ENCODE measurements at regions not wholly inside any gene's neighbourhood (a gene's known extent, or its start where the extent isn't known, plus 50 kb on each side); places are given as distances from the start of the nearest gene placed in this dataset.

DNA sequence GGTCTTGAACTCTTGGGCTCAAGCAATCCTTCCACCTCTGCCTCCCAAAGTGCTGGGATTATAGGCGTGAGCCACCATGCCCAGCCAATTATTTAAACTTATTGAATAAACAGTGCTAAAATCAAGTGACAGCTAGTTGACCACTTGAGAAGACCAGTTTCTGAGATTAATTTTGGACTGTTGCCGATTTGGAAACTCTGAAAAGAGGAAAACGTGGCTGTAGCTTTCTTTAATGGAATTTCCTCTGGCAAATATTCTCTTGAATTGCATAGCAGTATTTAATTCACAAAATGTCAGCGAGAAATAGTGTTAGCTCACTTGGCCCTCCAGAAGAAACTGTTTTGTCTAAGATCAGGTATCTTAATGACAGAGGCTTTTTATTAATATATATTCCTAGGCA lies 754.5 kb downstream of the HDGFL1 start (continued):
- TF ChIP-seq, protein P1, sequence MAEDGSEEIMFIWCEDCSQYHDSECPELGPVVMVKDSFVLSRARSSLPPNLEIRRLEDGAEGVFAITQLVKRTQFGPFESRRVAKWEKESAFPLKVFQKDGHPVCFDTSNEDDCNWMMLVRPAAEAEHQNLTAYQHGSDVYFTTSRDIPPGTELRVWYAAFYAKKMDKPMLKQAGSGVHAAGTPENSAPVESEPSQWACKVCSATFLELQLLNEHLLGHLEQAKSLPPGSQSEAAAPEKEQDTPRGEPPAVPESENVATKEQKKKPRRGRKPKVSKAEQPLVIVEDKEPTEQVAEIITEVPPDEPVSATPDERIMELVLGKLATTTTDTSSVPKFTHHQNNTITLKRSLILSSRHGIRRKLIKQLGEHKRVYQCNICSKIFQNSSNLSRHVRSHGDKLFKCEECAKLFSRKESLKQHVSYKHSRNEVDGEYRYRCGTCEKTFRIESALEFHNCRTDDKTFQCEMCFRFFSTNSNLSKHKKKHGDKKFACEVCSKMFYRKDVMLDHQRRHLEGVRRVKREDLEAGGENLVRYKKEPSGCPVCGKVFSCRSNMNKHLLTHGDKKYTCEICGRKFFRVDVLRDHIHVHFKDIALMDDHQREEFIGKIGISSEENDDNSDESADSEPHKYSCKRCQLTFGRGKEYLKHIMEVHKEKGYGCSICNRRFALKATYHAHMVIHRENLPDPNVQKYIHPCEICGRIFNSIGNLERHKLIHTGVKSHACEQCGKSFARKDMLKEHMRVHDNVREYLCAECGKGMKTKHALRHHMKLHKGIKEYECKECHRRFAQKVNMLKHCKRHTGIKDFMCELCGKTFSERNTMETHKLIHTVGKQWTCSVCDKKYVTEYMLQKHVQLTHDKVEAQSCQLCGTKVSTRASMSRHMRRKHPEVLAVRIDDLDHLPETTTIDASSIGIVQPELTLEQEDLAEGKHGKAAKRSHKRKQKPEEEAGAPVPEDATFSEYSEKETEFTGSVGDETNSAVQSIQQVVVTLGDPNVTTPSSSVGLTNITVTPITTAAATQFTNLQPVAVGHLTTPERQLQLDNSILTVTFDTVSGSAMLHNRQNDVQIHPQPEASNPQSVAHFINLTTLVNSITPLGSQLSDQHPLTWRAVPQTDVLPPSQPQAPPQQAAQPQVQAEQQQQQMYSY (CRISPR knock-in tag; IDR thresholded peaks at IDR 0.05) = no peak
- TF ChIP-seq, protein P2, sequence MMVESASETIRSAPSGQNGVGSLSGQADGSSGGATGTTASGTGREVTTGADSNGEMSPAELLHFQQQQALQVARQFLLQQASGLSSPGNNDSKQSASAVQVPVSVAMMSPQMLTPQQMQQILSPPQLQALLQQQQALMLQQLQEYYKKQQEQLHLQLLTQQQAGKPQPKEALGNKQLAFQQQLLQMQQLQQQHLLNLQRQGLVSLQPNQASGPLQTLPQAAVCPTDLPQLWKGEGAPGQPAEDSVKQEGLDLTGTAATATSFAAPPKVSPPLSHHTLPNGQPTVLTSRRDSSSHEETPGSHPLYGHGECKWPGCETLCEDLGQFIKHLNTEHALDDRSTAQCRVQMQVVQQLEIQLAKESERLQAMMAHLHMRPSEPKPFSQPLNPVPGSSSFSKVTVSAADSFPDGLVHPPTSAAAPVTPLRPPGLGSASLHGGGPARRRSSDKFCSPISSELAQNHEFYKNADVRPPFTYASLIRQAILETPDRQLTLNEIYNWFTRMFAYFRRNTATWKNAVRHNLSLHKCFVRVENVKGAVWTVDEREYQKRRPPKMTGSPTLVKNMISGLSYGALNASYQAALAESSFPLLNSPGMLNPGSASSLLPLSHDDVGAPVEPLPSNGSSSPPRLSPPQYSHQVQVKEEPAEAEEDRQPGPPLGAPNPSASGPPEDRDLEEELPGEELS (CRISPR knock-in tag; IDR thresholded peaks at IDR 0.05) = no peak
- TF ChIP-seq CBFB (CRISPR knock-in tag; IDR thresholded peaks at IDR 0.05; ENCODE audit: low read depth) = no peak
- TF ChIP-seq, protein P3, sequence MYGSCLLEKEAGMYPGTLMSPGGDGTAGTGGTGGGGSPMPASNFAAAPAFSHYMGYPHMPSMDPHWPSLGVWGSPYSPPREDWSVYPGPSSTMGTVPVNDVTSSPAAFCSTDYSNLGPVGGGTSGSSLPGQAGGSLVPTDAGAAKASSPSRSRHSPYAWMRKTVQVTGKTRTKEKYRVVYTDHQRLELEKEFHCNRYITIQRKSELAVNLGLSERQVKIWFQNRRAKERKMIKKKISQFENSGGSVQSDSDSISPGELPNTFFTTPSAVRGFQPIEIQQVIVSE (CRISPR knock-in tag; IDR thresholded peaks at IDR 0.05; ENCODE audit: borderline replicate concordance) = no peak
- TF ChIP-seq, protein P4, sequence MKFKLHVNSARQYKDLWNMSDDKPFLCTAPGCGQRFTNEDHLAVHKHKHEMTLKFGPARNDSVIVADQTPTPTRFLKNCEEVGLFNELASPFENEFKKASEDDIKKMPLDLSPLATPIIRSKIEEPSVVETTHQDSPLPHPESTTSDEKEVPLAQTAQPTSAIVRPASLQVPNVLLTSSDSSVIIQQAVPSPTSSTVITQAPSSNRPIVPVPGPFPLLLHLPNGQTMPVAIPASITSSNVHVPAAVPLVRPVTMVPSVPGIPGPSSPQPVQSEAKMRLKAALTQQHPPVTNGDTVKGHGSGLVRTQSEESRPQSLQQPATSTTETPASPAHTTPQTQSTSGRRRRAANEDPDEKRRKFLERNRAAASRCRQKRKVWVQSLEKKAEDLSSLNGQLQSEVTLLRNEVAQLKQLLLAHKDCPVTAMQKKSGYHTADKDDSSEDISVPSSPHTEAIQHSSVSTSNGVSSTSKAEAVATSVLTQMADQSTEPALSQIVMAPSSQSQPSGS (CRISPR knock-in tag; IDR thresholded peaks at IDR 0.05; ENCODE audit: borderline replicate concordance, low read depth) = no peak
- TF ChIP-seq, protein P5, sequence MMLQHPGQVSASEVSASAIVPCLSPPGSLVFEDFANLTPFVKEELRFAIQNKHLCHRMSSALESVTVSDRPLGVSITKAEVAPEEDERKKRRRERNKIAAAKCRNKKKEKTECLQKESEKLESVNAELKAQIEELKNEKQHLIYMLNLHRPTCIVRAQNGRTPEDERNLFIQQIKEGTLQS (CRISPR knock-in tag; conservative IDR thresholded peaks at IDR 0.05) = no peak

DNA sequence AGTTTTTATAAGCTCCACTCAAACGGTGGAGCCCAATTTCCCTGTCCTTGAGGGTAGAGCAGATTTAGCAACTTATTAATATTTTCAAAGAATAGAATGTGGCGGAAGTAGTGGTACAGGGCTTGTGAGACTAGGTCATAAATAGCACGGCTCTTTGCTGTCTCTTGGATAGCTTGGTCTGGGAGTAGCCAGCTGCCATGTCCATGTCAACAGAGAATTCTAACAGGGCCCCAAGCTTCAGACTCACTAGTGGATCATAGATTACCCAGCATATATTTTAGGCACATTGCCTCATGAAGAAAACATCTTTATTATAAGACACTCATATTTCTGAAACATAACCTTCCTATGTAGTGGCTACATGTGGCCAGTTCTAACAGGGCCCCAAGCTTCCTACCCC lies 755.7 kb downstream of the HDGFL1 start:
- Mint-ChIP-seq H3K27ac (no peak overlapping the region), H3K4me1 (no peaks in the 10 kb centered on the region), H3K4me3 (no peak overlapping the region), H3K9me3 (peaks cover 8% of the 10 kb centered on the region), H3K27me3 (ENCODE audit: low read depth) (no peaks in the 10 kb centered on the region), H3K36me3 (no peaks in the 10 kb centered on the region)
- CTCF ChIA-PET = no interaction called here
- DNase-seq (ENCODE audit: low spot score) (no peak), ATAC-seq (no peak)
- TF ChIP-seq ZNF416 (CRISPR knock-in tag; IDR thresholded peaks at IDR 0.05) (no peak), ZNF671 (CRISPR knock-in tag; IDR thresholded peaks at IDR 0.05) (no peak), ZNF138 (CRISPR knock-in tag; conservative IDR thresholded peaks at IDR 0.05) (no peak), ZNF219 (CRISPR knock-in tag; IDR thresholded peaks at IDR 0.05; ENCODE audit: borderline replicate concordance) (no peak), GTF2I (CRISPR knock-in tag; conservative IDR thresholded peaks at IDR 0.05) (no peak), CBFB (CRISPR knock-in tag; IDR thresholded peaks at IDR 0.05; ENCODE audit: low read depth) (no peak)
- POLR2A ChIA-PET = no interaction called here

DNA sequence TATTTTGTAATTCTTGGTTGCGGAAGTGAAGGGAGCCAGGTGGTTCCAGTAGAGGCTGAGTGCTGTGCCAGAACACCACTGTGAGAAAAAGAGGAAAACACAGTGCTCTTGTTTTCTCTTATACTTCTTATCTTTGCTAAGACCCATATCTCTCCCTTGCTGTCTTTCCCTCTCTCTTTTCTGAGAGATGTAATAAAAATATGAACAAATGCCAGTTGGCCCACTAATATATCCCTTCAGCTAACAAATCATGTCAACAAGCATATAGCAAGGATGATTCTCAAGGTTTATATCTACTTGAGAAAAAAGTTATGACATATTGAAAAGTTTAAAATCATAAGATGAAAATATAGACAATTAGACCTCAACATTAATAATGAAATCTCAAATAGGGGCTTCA lies 758.3 kb downstream of the HDGFL1 start:
- Mint-ChIP-seq H3K4me3 (no peak overlapping the region), H3K9me3 (peaks cover 8% of the 10 kb centered on the region), H3K36me3 (no peaks in the 10 kb centered on the region), H3K4me1 (no peaks in the 10 kb centered on the region), H3K27me3 (ENCODE audit: low read depth) (no peaks in the 10 kb centered on the region), H3K27ac (no peak overlapping the region)
- ATAC-seq (no peak), DNase-seq (ENCODE audit: low spot score) (no peak)
- POLR2A ChIA-PET = no interaction called here
- CTCF ChIA-PET = no interaction called here
- TF ChIP-seq NR3C1 (CRISPR knock-in tag; conservative IDR thresholded peaks at IDR 0.05; ENCODE audit: low read depth) (no peak), ZNF138 (CRISPR knock-in tag; conservative IDR thresholded peaks at IDR 0.05) (no peak), ZNF232 (CRISPR knock-in tag; IDR thresholded peaks at IDR 0.05) (no peak), JAZF1 (CRISPR knock-in tag; IDR thresholded peaks at IDR 0.05) (no peak), MYBL2 (CRISPR knock-in tag; IDR thresholded peaks at IDR 0.05) (no peak), ZBTB21 (CRISPR knock-in tag; IDR thresholded peaks at IDR 0.05; ENCODE audit: borderline replicate concordance) (no peak), CREB1 (CRISPR knock-in tag; IDR thresholded peaks at IDR 0.05) (no peak), ZNF263 (CRISPR knock-in tag; IDR thresholded peaks at IDR 0.05; ENCODE audit: low read depth) (no peak), HMGA2 (CRISPR knock-in tag; IDR thresholded peaks at IDR 0.05) (no peak), GRHL2 (CRISPR knock-in tag; IDR thresholded peaks at IDR 0.05; ENCODE audit: insufficient replicate concordance, severe bottlenecking) (no peak)
- TF ChIP-seq, protein P6, sequence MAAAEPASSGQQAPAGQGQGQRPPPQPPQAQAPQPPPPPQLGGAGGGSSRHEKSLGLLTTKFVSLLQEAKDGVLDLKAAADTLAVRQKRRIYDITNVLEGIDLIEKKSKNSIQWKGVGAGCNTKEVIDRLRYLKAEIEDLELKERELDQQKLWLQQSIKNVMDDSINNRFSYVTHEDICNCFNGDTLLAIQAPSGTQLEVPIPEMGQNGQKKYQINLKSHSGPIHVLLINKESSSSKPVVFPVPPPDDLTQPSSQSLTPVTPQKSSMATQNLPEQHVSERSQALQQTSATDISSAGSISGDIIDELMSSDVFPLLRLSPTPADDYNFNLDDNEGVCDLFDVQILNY (CRISPR knock-in tag; IDR thresholded peaks at IDR 0.05) = no peak
- TF ChIP-seq, protein P7, sequence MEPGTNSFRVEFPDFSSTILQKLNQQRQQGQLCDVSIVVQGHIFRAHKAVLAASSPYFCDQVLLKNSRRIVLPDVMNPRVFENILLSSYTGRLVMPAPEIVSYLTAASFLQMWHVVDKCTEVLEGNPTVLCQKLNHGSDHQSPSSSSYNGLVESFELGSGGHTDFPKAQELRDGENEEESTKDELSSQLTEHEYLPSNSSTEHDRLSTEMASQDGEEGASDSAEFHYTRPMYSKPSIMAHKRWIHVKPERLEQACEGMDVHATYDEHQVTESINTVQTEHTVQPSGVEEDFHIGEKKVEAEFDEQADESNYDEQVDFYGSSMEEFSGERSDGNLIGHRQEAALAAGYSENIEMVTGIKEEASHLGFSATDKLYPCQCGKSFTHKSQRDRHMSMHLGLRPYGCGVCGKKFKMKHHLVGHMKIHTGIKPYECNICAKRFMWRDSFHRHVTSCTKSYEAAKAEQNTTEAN (CRISPR knock-in tag; IDR thresholded peaks at IDR 0.05) = no peak
- TF ChIP-seq, protein P8, sequence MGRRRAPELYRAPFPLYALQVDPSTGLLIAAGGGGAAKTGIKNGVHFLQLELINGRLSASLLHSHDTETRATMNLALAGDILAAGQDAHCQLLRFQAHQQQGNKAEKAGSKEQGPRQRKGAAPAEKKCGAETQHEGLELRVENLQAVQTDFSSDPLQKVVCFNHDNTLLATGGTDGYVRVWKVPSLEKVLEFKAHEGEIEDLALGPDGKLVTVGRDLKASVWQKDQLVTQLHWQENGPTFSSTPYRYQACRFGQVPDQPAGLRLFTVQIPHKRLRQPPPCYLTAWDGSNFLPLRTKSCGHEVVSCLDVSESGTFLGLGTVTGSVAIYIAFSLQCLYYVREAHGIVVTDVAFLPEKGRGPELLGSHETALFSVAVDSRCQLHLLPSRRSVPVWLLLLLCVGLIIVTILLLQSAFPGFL (CRISPR knock-in tag; IDR thresholded peaks at IDR 0.05; ENCODE audit: borderline replicate concordance) = no peak
